Liver (tissue), 3 donors: ENCODE measurements at regions not wholly inside any gene's neighbourhood (a gene's known extent, or its start where the extent isn't known, plus 50 kb on each side); places are given as distances from the start of the nearest gene placed in this dataset.

Experiments used
- ATF3 ChIP-seq: IDR thresholded peaks from 2 replicates; pipeline ENCODE4 v1.6.1; 2016; ENCODE audit warnings: antibody characterized with exemption
- CTCF ChIP-seq: fragments of 150-350 bp; IDR thresholded peaks from 2 replicates; pipeline ENCODE4 v1.5.1; 2017; ENCODE audit warnings: improper control_type of control experiment, low read depth, low read length; ENCODE audit not compliant: missing input control
- EGR1 ChIP-seq, 2 donors: IDR thresholded peaks; 2 replicates each; pipeline ENCODE4 v1.6.1; 2016 to 2018; ENCODE audit warnings: antibody characterized with exemption in 2 of 2, low read depth in 2 of 2
- GABPA ChIP-seq, 2 donors: IDR thresholded peaks in 1 of 2; conservative IDR thresholded peaks in 1 of 2; 2 replicates each; pipeline ENCODE4 v1.6.1; 2016; ENCODE audit warnings: antibody characterized with exemption in 2 of 2, mild to moderate bottlenecking in 1 of 2, moderate library complexity in 1 of 2
- HNF4G ChIP-seq: IDR thresholded peaks from 2 replicates; pipeline ENCODE4 v1.6.1; 2016; ENCODE audit warnings: antibody characterized with exemption
- JUND ChIP-seq, 2 donors: IDR thresholded peaks; 2 replicates each; pipeline ENCODE4 v1.6.1; 2016; ENCODE audit warnings: antibody characterized with exemption in 2 of 2
- MAX ChIP-seq: IDR thresholded peaks from 2 replicates; pipeline ENCODE4 v1.6.1; 2016; ENCODE audit warnings: antibody characterized with exemption
- RAD21 ChIP-seq, 2 donors: IDR thresholded peaks; 2 replicates each; pipeline ENCODE4 v1.6.1; 2016; ENCODE audit warnings: antibody characterized with exemption in 2 of 2, mild to moderate bottlenecking in 2 of 2
- REST ChIP-seq: IDR thresholded peaks from 2 replicates; pipeline ENCODE4 v1.6.1; 2016; ENCODE audit warnings: antibody characterized with exemption, mild to moderate bottlenecking
- RXRA ChIP-seq, 2 donors: IDR thresholded peaks; 2 replicates each; pipeline ENCODE4 v1.6.1; 2017 to 2018; ENCODE audit warnings: antibody characterized with exemption in 2 of 2, mild to moderate bottlenecking in 1 of 2
- TAF1 ChIP-seq: conservative IDR thresholded peaks from 2 replicates; pipeline ENCODE4 v1.6.1; 2016; ENCODE audit warnings: antibody characterized with exemption, mild to moderate bottlenecking
- YY1 ChIP-seq: IDR thresholded peaks from 2 replicates; pipeline ENCODE4 v1.6.1; 2016; ENCODE audit warnings: antibody characterized with exemption, mild to moderate bottlenecking
- ZBTB33 ChIP-seq: IDR thresholded peaks from 2 replicates; pipeline ENCODE4 v1.6.1; 2016; ENCODE audit warnings: antibody characterized with exemption
- donor health status: healthy.
- donor health status: healthy.

GRCh38 chrX:34880656-34881055 lies 61.9 kb upstream of the FAM47B start:
- TF ChIP-seq CTCF (no peak), YY1 (no peak), ZBTB33 (no peak), RXRA (IDR thresholded peaks at IDR 0.05) (no peak), ATF3 (no peak), REST (no peak), HNF4G (no peak), TAF1 (no peak), MAX (no peak), RAD21 (IDR thresholded peaks at IDR 0.05) (no peak), JUND (IDR thresholded peaks at IDR 0.05) (no peak), GABPA (IDR thresholded peaks at IDR 0.05 in 1 of 2, conservative IDR thresholded peaks at IDR 0.05 in 1 of 2) (no peak), EGR1 (IDR thresholded peaks at IDR 0.05; ENCODE audit: low read depth in 2 of 2) (no peak)
